ENCODE measurements at regions not wholly inside any gene's neighbourhood (a gene's known extent, or its start where the extent isn't known, plus 50 kb on each side); places are given as distances from the start of the nearest gene placed in this dataset.
"Not testable (repeated sequence)": the region's sequence is repeated elsewhere in the genome, so short reads cannot be mapped to it uniquely, and the experiment has no call there.

- ATAC-seq (ENCODE audit: low FRiP score) (no peak), DNase-seq (ENCODE audit: low spot score) (no peak)
- TF ChIP-seq, protein P1, sequence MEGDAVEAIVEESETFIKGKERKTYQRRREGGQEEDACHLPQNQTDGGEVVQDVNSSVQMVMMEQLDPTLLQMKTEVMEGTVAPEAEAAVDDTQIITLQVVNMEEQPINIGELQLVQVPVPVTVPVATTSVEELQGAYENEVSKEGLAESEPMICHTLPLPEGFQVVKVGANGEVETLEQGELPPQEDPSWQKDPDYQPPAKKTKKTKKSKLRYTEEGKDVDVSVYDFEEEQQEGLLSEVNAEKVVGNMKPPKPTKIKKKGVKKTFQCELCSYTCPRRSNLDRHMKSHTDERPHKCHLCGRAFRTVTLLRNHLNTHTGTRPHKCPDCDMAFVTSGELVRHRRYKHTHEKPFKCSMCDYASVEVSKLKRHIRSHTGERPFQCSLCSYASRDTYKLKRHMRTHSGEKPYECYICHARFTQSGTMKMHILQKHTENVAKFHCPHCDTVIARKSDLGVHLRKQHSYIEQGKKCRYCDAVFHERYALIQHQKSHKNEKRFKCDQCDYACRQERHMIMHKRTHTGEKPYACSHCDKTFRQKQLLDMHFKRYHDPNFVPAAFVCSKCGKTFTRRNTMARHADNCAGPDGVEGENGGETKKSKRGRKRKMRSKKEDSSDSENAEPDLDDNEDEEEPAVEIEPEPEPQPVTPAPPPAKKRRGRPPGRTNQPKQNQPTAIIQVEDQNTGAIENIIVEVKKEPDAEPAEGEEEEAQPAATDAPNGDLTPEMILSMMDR (IDR thresholded peaks at IDR 0.05): no peak
These were observed 224.6 kb downstream of the FBXO8 start for GRCh38 chr4:174058846-174059245.

DNA sequence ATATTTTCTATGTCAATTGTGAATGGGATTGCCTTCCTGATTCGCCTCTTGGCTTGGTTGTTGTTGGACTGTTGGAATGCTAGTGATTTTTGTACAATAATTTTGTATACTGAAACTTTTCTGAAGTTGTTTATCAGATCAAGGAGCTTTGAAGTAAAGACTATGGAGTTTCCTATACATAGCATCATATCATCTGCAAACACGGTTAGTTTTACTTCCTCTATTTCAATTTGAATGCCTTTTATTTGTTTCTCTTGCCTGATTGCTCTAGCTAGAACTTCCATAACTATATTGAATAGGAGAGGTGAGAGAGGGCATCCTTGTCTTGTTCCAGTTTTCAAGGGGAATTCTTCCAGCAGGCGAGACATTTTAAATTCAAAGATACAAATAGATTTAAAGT, 226.5 kb downstream of the FBXO8 start:
- no peak for ATAC-seq (ENCODE audit: low FRiP score)
- TF ChIP-seq, protein P1 (IDR thresholded peaks at IDR 0.05): no peak
- no peak for DNase-seq (ENCODE audit: low spot score)

DNA sequence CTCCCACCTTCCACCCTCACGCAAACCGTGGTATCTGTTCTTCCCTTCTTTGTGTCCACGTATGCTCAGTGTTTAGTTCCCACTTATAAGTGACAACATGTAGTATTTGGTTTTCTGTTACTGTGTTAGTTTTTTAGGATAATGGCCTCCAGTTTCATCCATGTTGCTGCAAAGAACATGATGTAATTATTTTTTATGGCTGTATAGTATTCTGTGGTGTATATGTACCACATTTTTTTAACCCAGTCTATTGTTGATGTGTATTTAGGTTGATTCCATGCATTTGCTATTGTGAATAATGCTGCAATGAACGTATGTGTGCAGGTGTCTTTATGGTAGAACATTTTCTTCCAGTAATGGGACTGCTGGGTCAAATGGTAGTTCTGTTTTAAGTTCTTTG, 228.1 kb downstream of the FBXO8 start:
- ATAC-seq (ENCODE audit: low FRiP score): no peak
- DNase-seq (ENCODE audit: low spot score): no peak
- TF ChIP-seq, protein P1 (IDR thresholded peaks at IDR 0.05): no peak

GRCh38 chr4:174053895-174054294, 229.6 kb downstream of the FBXO8 start:
- ATAC-seq (ENCODE audit: low FRiP score): no peak
- no peak for DNase-seq (ENCODE audit: low spot score)
- TF ChIP-seq, protein P1 (IDR thresholded peaks at IDR 0.05): no peak

DNA sequence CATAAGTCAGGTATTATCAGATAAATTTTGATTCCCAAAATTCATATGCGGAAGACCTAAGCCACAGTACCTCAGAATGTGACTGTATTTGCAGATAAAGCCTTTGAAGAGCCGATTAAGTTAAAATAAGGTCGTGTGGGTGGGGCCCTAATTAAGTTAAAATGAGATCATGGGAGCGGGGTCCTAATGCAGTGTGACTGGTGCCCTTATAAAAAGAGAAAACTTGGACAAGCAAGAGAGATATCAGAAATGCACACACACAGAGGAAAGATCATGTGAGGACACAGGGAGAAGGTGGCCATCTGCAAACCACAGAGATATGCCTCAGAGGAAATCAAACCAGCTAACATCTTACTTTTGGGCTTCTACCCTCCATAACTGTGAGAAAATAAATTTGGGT, 236.1 kb downstream of the FBXO8 start:
- DNase-seq (ENCODE audit: low spot score) (no peak), ATAC-seq (ENCODE audit: low FRiP score) (no peak)
- TF ChIP-seq, protein P1 (IDR thresholded peaks at IDR 0.05): no peak

DNA sequence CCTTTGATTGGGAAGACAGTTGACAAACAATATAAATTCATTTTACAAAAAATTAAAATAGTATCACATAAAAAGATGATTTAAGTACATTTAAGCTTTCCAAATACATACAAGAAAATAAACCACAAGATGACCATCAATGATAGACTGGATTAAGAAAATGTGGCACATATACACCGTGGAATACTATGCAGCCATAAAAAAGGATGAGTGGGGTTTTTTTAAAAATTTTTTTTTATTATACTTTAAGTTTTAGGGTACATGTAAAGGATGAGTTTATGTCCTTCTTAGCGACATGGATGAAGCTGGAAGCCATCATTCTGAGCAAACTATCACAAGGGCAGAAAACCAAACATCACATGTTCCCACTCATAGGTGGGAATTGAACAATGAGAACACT, 237.6 kb downstream of the FBXO8 start:
- not testable (repeated sequence) for ATAC-seq (ENCODE audit: low FRiP score); DNase-seq (ENCODE audit: low spot score)

GRCh38 chr4:174045381-174045780, 238.1 kb downstream of the FBXO8 start:
- TF ChIP-seq, protein P1 (IDR thresholded peaks at IDR 0.05): no peak
- DNase-seq (ENCODE audit: low spot score) (no peak), ATAC-seq (ENCODE audit: low FRiP score) (no peak)

- ATAC-seq (ENCODE audit: low FRiP score): no peak
- TF ChIP-seq, protein P1 (IDR thresholded peaks at IDR 0.05): no peak
These were observed 241.8 kb downstream of the FBXO8 start for GRCh38 chr4:174041555-174042105.

More at GRCh38 chr4:174041555-174042105, 241.8 kb downstream of the FBXO8 start:
- DNase-seq (ENCODE audit: low spot score): no peak

All from omental fat pad (tissue), 3 donors.